A673 (cell line): ENCODE measurements at regions not wholly inside any gene's neighbourhood (a gene's known extent, or its start where the extent isn't known, plus 50 kb on each side); places are given as distances from the start of the nearest gene placed in this dataset.

Source experiments
- BruUV-seq: library from RNA; stranded (reverse); fragments of 400-500 nt; replicated peaks from 2 replicates; lab custom pipeline; 2021; lab: Mats Ljungman, UMichigan
- CTCF ChIA-PET: fragments of 300-600 bp; sonication (Branson Sonifier 250); formaldehyde crosslinking; loops from one replicate; lab custom pipeline; 2022; ENCODE audit warnings: antibody characterized with exemption; lab: Charles Lee
- POLR2A ChIA-PET: fragments of 300-600 bp; sonication (Branson Sonifier 250); formaldehyde crosslinking; loops from one replicate; lab custom pipeline; 2022; ENCODE audit warnings: antibody characterized with exemption; ENCODE audit not compliant: low non-redundant PET; lab: Charles Lee
- DNase-seq: peaks from one replicate; pipeline ENCODE4 v3.0.0-alpha.2; 2015; ENCODE audit warnings: low spot score
- H3K27ac ChIP-seq: fragments of 200-600 bp; sonication (generic); 2 replicates; pipeline ENCODE4 v1.5.1; 2016; ENCODE audit warnings: mixed run types, low read depth, mild to moderate bottlenecking, mixed read lengths, antibody characterized with exemption, low read length; ENCODE audit not compliant: poor library complexity, severe bottlenecking
- H3K27me3 ChIP-seq: fragments of 200-600 bp; sonication (generic); replicated peaks from 2 replicates; pipeline ENCODE4 v1.6.1; 2017; ENCODE audit warnings: mixed run types, low read depth, mild to moderate bottlenecking, mixed read lengths, antibody characterized with exemption, low read length; ENCODE audit not compliant: insufficient read depth, poor library complexity
- H3K36me3 ChIP-seq: fragments of 200-600 bp; sonication (generic); 2 replicates; pipeline ENCODE4 v1.6.1; 2016; ENCODE audit warnings: mixed run types, mild to moderate bottlenecking, mixed read lengths, antibody characterized with exemption, low read length; ENCODE audit not compliant: insufficient read depth, poor library complexity, severe bottlenecking
- H3K4me1 ChIP-seq: fragments of 200-600 bp; sonication (generic); 2 replicates; pipeline ENCODE4 v1.6.1; 2017; ENCODE audit warnings: mixed run types, mild to moderate bottlenecking, mixed read lengths, antibody characterized with exemption, low read length; ENCODE audit not compliant: insufficient read depth, poor library complexity, severe bottlenecking
- H3K4me3 ChIP-seq: fragments of 200-600 bp; sonication (generic); 2 replicates; pipeline ENCODE4 v1.5.1; 2016; ENCODE audit warnings: low read depth, mixed run types, mild to moderate bottlenecking, mixed read lengths, low read length; ENCODE audit not compliant: poor library complexity, severe bottlenecking
- H3K9me3 ChIP-seq: fragments of 200-600 bp; sonication (generic); 2 replicates; pipeline ENCODE4 v1.6.1; 2016; ENCODE audit warnings: mixed run types, low read depth, mild to moderate bottlenecking, mixed read lengths, antibody characterized with exemption, low read length; ENCODE audit not compliant: poor library complexity, severe bottlenecking
- CTCF ChIP-seq: fragments of 300-800, 200-600 bp; sonication (generic); conservative IDR thresholded peaks from 2 replicates; pipeline ENCODE4 v1.5.1; 2017; ENCODE audit warnings: low read depth, mild to moderate bottlenecking, antibody characterized with exemption, low read length, moderate library complexity, mixed read lengths
- EZH2 ChIP-seq: fragments of 200-600 bp; sonication (generic); IDR thresholded peaks from 2 replicates; pipeline ENCODE4 v1.6.1; 2017; ENCODE audit warnings: borderline replicate concordance, low read depth, mild to moderate bottlenecking, mixed read lengths, antibody characterized with exemption, low read length; ENCODE audit not compliant: poor library complexity, severe bottlenecking
- intact Hi-C: fragments of 100-400 bp; cut with micrococcal nuclease; formaldehyde crosslinking; loops from one replicate; pipeline ENCODE4 v1.10.0; 2022; ENCODE audit not compliant: unreplicated experiment

- intact Hi-C loops = no loop called here
- ChIA-PET CTCF (no interaction called here), POLR2A (no interaction called here)
- TF ChIP-seq CTCF = no peak
- no peak for TF ChIP-seq EZH2
- no peaks in the 10 kb centered on the region for H3K4me1 ChIP-seq
- no TSS peak for BruUV-seq
- H3K36me3 ChIP-seq = no peaks in the 10 kb centered on the region
- peaks cover 19% of the 10 kb centered on the region for H3K9me3 ChIP-seq
- H3K27ac ChIP-seq = no peak overlapping the region
- no peaks in the 10 kb centered on the region for H3K27me3 ChIP-seq
- no peak for DNase-seq
- H3K4me3 ChIP-seq = no peak overlapping the region
These were observed 68.2 kb upstream of the TMPRSS2 start for GRCh38 chr21:41576013-41576615.

- H3K9me3 ChIP-seq = peaks cover 19% of the 10 kb centered on the region
- no peak for DNase-seq
- intact Hi-C loops = no loop called here
- H3K36me3 ChIP-seq = no peaks in the 10 kb centered on the region
- ChIA-PET POLR2A (no interaction called here), CTCF (no interaction called here)
- H3K27ac ChIP-seq = no peak overlapping the region
- no peaks in the 10 kb centered on the region for H3K27me3 ChIP-seq
- H3K4me3 ChIP-seq = no peak overlapping the region
- TF ChIP-seq EZH2 = no peak
- no peak for TF ChIP-seq CTCF
- BruUV-seq = no TSS peak
- H3K4me1 ChIP-seq = no peaks in the 10 kb centered on the region
These were observed 66.1 kb upstream of the TMPRSS2 start for GRCh38 chr21:41573902-41574690.

- BruUV-seq = no TSS peak
- Histone ChIP-seq H3K4me1 (no peaks in the 10 kb centered on the region), H3K4me3 (no peak overlapping the region), H3K36me3 (no peaks in the 10 kb centered on the region), H3K9me3 (no peaks in the 10 kb centered on the region), H3K27me3 (no peaks in the 10 kb centered on the region), H3K27ac (no peak overlapping the region)
- CTCF ChIA-PET = no interaction called here
- TF ChIP-seq CTCF (no peak), EZH2 (no peak)
- intact Hi-C loops = no loop called here
- POLR2A ChIA-PET = no interaction called here
- no peak for DNase-seq
These were observed 64.1 kb upstream of the TMPRSS2 start for GRCh38 chr21:41571938-41572510.
